DND-41 (cell line): ENCODE measurements at regions not wholly inside any gene's neighbourhood (a gene's known extent, or its start where the extent isn't known, plus 50 kb on each side); places are given as distances from the start of the nearest gene placed in this dataset.
"Not testable (repeated sequence)": the region's sequence is repeated elsewhere in the genome, so short reads cannot be mapped to it uniquely, and the experiment has no call there.

Experiments
- ATAC-seq: fragments of 200-7000 bp; cut with Tn5 transposase; 3 replicates; pipeline ENCODE4 v1.9.1; 2021; ENCODE audit warnings: low read depth; ENCODE audit not compliant: insufficient read depth
- DNase-seq: peaks from one replicate; pipeline ENCODE4 v3.0.0-alpha.2; 2020
- H2AFZ ChIP-seq: 2 replicates; pipeline ENCODE4 v1.6.0; 2012; ENCODE audit warnings: low read depth, low read length
- H3K27ac ChIP-seq: 2 replicates; pipeline ENCODE4 v1.5.1; 2012; ENCODE audit warnings: low read length, inconsistent platforms
- H3K27me3 ChIP-seq: fragments of 200-600 bp; sonication (generic); 2 replicates; pipeline ENCODE4 v1.6.0; 2012; ENCODE audit warnings: low read length, mild to moderate bottlenecking, inconsistent platforms; ENCODE audit not compliant: insufficient read depth, poor library complexity
- H3K36me3 ChIP-seq: 2 replicates; pipeline ENCODE4 v1.5.1; 2012; ENCODE audit warnings: low read length, inconsistent platforms; ENCODE audit not compliant: insufficient read depth
- H3K4me1 ChIP-seq: 2 replicates; pipeline ENCODE4 v1.5.1; 2012; ENCODE audit warnings: mild to moderate bottlenecking, low read length; ENCODE audit not compliant: insufficient read depth
- H3K4me2 ChIP-seq: 2 replicates; pipeline ENCODE4 v1.6.0; 2012; ENCODE audit warnings: mild to moderate bottlenecking, moderate library complexity, low read length, inconsistent platforms; ENCODE audit not compliant: insufficient read depth
- H3K4me3 ChIP-seq, 2 experiments: fragments of 200-600 bp in 1 of 2; shearing (Covaris generic) in 1 of 2; 2 replicates each; pipeline ENCODE4 v1.5.1; 2012 to 2016; ENCODE audit warnings: inconsistent platforms in 2 of 2, low read length in 2 of 2, mild to moderate bottlenecking in 2 of 2, low read depth in 1 of 2, moderate library complexity in 1 of 2
- H3K79me2 ChIP-seq: 2 replicates; pipeline ENCODE4 v1.6.0; 2012; ENCODE audit warnings: low read length, inconsistent platforms; ENCODE audit not compliant: insufficient read depth
- H3K9ac ChIP-seq: 2 replicates; pipeline ENCODE4 v1.6.0; 2012; ENCODE audit warnings: low read depth, mild to moderate bottlenecking, inconsistent platforms, low read length, moderate library complexity
- H3K9me3 ChIP-seq: 2 replicates; pipeline ENCODE4 v1.5.1; 2012; ENCODE audit warnings: low read length, moderate library complexity, mild to moderate bottlenecking, inconsistent platforms; ENCODE audit not compliant: insufficient read depth, severe bottlenecking
- H4K20me1 ChIP-seq: 2 replicates; pipeline ENCODE4 v1.6.0; 2012; ENCODE audit warnings: low read length; ENCODE audit not compliant: insufficient read depth
- EZH2 ChIP-seq: IDR thresholded peaks from 3 replicates; pipeline ENCODE4 v1.6.1; 2012; ENCODE audit warnings: borderline replicate concordance, low read depth, mild to moderate bottlenecking, moderate library complexity, low read length, inconsistent platforms; ENCODE audit not compliant: severe bottlenecking
- TF ChIP-seq, protein P1 (sequence below): IDR thresholded peaks from 2 replicates; pipeline ENCODE4 v1.5.1; 2012; ENCODE audit warnings: borderline replicate concordance, low read length, moderate library complexity, mild to moderate bottlenecking; ENCODE audit not compliant: poor library complexity, severe bottlenecking; ENCODE audit errors: extremely low read depth

DNA sequence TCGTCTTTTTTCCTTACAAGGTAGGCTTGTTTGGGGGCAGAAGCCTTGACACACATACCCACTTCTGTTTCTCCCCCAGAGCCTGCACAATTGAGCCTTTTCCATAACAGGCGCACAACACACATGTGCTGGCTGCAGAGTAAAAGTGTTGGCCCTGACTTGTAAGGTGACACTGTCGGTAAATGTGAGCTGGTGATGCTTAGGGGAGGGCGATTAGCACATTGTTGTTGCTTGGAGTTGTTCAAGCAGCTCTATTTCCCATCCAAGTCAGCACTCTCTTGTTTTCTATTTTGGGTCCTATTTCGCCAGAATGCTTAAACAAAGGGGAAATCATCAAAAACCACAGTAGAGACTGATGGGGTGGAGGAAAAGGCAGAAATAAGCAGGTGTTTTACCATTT lies 51.9 kb upstream of the PTPRJ start:
- Histone ChIP-seq H3K4me3 (no peak overlapping the region), H3K36me3 (no peaks in the 10 kb centered on the region), H3K79me2 (no peaks in the 10 kb centered on the region), H3K27ac (no peak overlapping the region), H3K27me3 (no peaks in the 10 kb centered on the region), H4K20me1 (no peaks in the 10 kb centered on the region), H2AFZ (no peak overlapping the region), H3K4me1 (0 out of 2 replicates have a peak, but pooled peaks cover 3% of the 10 kb centered on the region), H3K9me3 (no peaks in the 10 kb centered on the region), H3K9ac (no peak overlapping the region), H3K4me2 (no peak overlapping the region)
- ATAC-seq (peak; percentile 42; the same call in 1 of the 3 replicates), DNase-seq (no peak)
- no peak for TF ChIP-seq EZH2
- TF ChIP-seq, protein P1, sequence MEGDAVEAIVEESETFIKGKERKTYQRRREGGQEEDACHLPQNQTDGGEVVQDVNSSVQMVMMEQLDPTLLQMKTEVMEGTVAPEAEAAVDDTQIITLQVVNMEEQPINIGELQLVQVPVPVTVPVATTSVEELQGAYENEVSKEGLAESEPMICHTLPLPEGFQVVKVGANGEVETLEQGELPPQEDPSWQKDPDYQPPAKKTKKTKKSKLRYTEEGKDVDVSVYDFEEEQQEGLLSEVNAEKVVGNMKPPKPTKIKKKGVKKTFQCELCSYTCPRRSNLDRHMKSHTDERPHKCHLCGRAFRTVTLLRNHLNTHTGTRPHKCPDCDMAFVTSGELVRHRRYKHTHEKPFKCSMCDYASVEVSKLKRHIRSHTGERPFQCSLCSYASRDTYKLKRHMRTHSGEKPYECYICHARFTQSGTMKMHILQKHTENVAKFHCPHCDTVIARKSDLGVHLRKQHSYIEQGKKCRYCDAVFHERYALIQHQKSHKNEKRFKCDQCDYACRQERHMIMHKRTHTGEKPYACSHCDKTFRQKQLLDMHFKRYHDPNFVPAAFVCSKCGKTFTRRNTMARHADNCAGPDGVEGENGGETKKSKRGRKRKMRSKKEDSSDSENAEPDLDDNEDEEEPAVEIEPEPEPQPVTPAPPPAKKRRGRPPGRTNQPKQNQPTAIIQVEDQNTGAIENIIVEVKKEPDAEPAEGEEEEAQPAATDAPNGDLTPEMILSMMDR, result no peak

DNA sequence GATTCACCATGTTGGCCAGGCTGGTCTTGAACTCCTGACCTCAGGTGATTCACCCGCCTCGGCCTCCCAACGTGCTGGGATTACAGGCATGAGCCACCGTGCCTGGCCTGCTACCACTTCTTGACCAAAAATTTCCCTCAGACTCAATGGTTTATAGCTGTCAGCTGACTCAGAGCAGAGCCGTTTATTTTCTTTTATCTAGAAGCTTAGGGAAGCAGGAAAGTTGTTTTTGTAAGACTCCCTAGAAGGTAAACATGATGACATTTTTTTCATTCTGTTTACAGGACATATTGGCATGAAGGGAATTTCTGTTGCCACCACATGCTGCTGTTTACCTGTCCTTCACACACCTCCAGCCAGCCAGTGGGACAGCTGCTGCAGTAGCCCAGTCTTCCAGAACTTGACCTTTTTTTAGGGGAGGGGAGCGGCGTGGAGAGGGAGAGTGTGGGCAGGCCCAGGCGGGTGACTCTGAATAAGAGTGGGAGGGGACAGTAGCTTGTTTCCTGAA lies 56.1 kb upstream of the PTPRJ start:
- Histone ChIP-seq H3K27ac (no peak overlapping the region), H3K4me1 (peaks cover 25% of the 10 kb centered on the region), H3K9me3 (no peaks in the 10 kb centered on the region), H3K36me3 (no peaks in the 10 kb centered on the region), H3K9ac (no peak overlapping the region), H2AFZ (no peak overlapping the region), H4K20me1 (no peaks in the 10 kb centered on the region), H3K79me2 (no peaks in the 10 kb centered on the region), H3K4me3 (no peak overlapping the region), H3K27me3 (no peaks in the 10 kb centered on the region), H3K4me2 (no peak overlapping the region)
- ATAC-seq (no peak), DNase-seq (no peak)
- no peak for TF ChIP-seq EZH2
- TF ChIP-seq, protein P1, result no peak

DNA sequence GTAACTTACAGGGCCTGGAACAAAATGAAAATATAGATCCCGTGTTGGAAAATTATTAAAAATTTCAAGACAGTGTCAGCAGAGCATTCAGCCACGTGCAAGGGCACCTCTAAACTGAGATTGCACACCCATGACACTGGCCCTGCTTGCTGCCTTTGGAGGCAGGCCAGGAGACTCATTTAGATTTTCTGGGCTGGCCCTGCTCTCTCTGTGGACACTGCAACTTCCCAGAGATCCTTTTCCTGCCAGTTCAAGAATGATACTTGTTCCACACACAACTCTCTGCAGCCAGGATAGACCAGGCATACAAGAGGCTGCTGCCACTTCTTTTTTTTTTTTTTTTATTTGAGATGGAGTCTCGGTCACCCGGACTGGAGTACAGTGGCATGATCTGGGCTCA lies 56.7 kb upstream of the PTPRJ start:
- TF ChIP-seq, protein P1, result no peak
- no peak for TF ChIP-seq EZH2
- peaks cover 31% of the 10 kb centered on the region for H3K4me1 ChIP-seq
- no peak overlapping the region for H3K27ac ChIP-seq
- no peaks in the 10 kb centered on the region for H3K79me2 ChIP-seq
- no peak for DNase-seq
- no peak for ATAC-seq
- H4K20me1 ChIP-seq, result no peaks in the 10 kb centered on the region
- no peak overlapping the region for H3K4me3 ChIP-seq
- H3K9ac ChIP-seq, result no peak overlapping the region
- no peaks in the 10 kb centered on the region for H3K27me3 ChIP-seq
- H2AFZ ChIP-seq, result no peak overlapping the region
- no peak overlapping the region for H3K4me2 ChIP-seq
- no peaks in the 10 kb centered on the region for H3K36me3 ChIP-seq
- no peaks in the 10 kb centered on the region for H3K9me3 ChIP-seq

DNA sequence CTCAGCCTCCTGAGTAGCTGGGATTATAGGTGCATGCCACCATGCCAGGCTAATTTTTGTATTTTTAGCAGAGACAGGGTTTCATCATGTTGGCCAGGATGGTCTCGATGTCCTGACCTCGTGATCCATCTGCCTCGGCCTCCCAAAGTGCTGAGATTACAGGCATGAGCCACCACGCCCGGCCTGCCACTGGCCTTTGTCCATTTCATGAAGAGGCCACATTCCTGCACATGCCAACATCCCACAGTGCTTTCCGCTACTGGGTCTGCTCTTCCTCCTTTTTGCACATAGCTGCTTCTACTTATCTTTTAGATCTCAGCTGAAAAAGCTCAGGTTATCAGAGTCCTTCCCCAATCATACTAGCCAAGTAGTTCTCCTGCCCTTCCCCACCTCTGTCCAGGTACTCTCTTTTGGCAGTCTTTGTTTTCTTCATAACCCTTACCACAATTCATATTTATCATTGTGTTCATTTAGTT lies 59.2 kb upstream of the PTPRJ start:
- peaks cover 44% of the 10 kb centered on the region for H3K4me1 ChIP-seq
- H4K20me1 ChIP-seq, H3K4me3 ChIP-seq, H3K27me3 ChIP-seq, H3K27ac ChIP-seq, H2AFZ ChIP-seq, H3K9me3 ChIP-seq, H3K36me3 ChIP-seq, ATAC-seq, DNase-seq, H3K9ac ChIP-seq, H3K4me2 ChIP-seq, H3K79me2 ChIP-seq: not testable (repeated sequence)
